ENCODE measurements at regions not wholly inside any gene's neighbourhood (a gene's known extent, or its start where the extent isn't known, plus 50 kb on each side); places are given as distances from the start of the nearest gene placed in this dataset.

- DNase-seq (ENCODE audit: extremely low read depth in 1 of 4, low spot score in 3 of 4) (no peak), ATAC-seq (no peak), FAIRE-seq (no peak)
- TF ChIP-seq ARID4B (CRISPR knock-in tag; IDR thresholded peaks at IDR 0.05) (no peak), NFXL1 (CRISPR knock-in tag; IDR thresholded peaks at IDR 0.05) (no peak), WHSC1 (IDR thresholded peaks at IDR 0.05; ENCODE audit: low read length) (no peak)
- Histone ChIP-seq H3K9me3 (replicated peaks; ENCODE audit: control insufficient read depth, insufficient read depth, low read depth, low read length) (no peaks in the 10 kb centered on the region), H3K4me2 (ENCODE audit: insufficient read depth, low read length) (no peak overlapping the region), H3K36me3 (ENCODE audit: control insufficient read depth, insufficient read depth, low read length) (no peaks in the 10 kb centered on the region), H3K4me3 (no peak overlapping the region), H3K4me1 (replicated peaks in 1 of 2; ENCODE audit: control insufficient read depth in 2 of 2, insufficient read depth in 2 of 2, low read length in 2 of 2) (no peaks in the 10 kb centered on the region), H2AFZ (ENCODE audit: low read depth, low read length) (no peak overlapping the region), H3K9ac (ENCODE audit: insufficient read depth in 1 of 2, low read depth in 2 of 2, low read length in 2 of 2) (no peak overlapping the region), H3K27me3 (ENCODE audit: control insufficient read depth in 2 of 2, insufficient read depth in 2 of 2, low read length in 2 of 2) (no peaks in the 10 kb centered on the region), H3K27ac (ENCODE audit: extremely low read depth, low read depth, low read length) (no peak overlapping the region), H4K20me1 (replicated peaks; ENCODE audit: control insufficient read depth, insufficient read depth, low read length) (no peaks in the 10 kb centered on the region), H3K79me2 (ENCODE audit: control insufficient read depth, insufficient read depth, low read length) (no peaks in the 10 kb centered on the region), H3K9me1 (ENCODE audit: control insufficient read depth, insufficient read depth, low read length) (no peaks in the 10 kb centered on the region)
- intact Hi-C loops (cut with micrococcal nuclease) (no loop called here), in situ Hi-C loops (cut with MboI) (no loop called here)
- ChIA-PET CTCF (ENCODE audit: low intra/inter-chr PET ratio) (no interaction called here), POLR2A (no interaction called here)
- WGBS (ENCODE audit: insufficient coverage, low coverage, missing lambda C conversion rate) = 0% methylated on average over 3 of the region's 3 CpGs
- no TSS peak for BruUV-seq (replicated peaks)
Observed at GRCh38 chr12:61254225-61254624, 1006.0 kb upstream of the USP15 start.

All from K562 (cell line).